ENCODE measurements at regions not wholly inside any gene's neighbourhood (a gene's known extent, or its start where the extent isn't known, plus 50 kb on each side); places are given as distances from the start of the nearest gene placed in this dataset.

- no peak for TF ChIP-seq HDAC2 (IDR thresholded peaks at IDR 0.05; ENCODE audit: borderline replicate concordance in 1 of 2, low read depth in 2 of 2, low read length in 2 of 2)
- TF ChIP-seq EZH2 (IDR thresholded peaks at IDR 0.05; ENCODE audit: low read depth, low read length, severe bottlenecking): no peak
- no peak for TF ChIP-seq RAD21 (IDR thresholded peaks at IDR 0.05 in 1 of 2, conservative IDR thresholded peaks at IDR 0.05 in 1 of 2; ENCODE audit: low read depth in 2 of 2, low read length in 2 of 2)
- no peak for TF ChIP-seq JUN (IDR thresholded peaks at IDR 0.05; ENCODE audit: low read depth, low read length)
- no peak for TF ChIP-seq POLR2AphosphoS5 (IDR thresholded peaks at IDR 0.05; ENCODE audit: low read depth, low read length)
- TF ChIP-seq CBX8 (IDR thresholded peaks at IDR 0.05; ENCODE audit: borderline replicate concordance, low read depth, low read length): no peak
- TF ChIP-seq CTCF (IDR thresholded peaks at IDR 0.05; ENCODE audit: control extremely low read depth in 1 of 3, insufficient read depth in 1 of 3, low read depth in 1 of 3, low read length in 3 of 3): no peak
- no peak for TF ChIP-seq SIN3A (conservative IDR thresholded peaks at IDR 0.05 in 1 of 2, IDR thresholded peaks at IDR 0.05 in 1 of 2; ENCODE audit: low read depth in 1 of 2, low read length in 2 of 2)
- TF ChIP-seq MAX (IDR thresholded peaks at IDR 0.05): no peak
- TF ChIP-seq RFX5 (IDR thresholded peaks at IDR 0.05; ENCODE audit: borderline replicate concordance, low read depth, low read length): no peak
- no peak for TF ChIP-seq CEBPB (IDR thresholded peaks at IDR 0.05; ENCODE audit: low read depth, low read length)
- no peak for TF ChIP-seq YY1 (IDR thresholded peaks at IDR 0.05; ENCODE audit: low read depth, low read length)
Observed at GRCh38 chr2:392181-392925, 104.5 kb upstream of the ALKAL2 start.
